HAP-1 (cell line): ENCODE measurements at regions not wholly inside any gene's neighbourhood (a gene's known extent, or its start where the extent isn't known, plus 50 kb on each side); places are given as distances from the start of the nearest gene placed in this dataset.
"Not testable (repeated sequence)": the region's sequence is repeated elsewhere in the genome, so short reads cannot be mapped to it uniquely, and the experiment has no call there.

Source experiments
- DNase-seq, 2 experiments: peaks; one replicate each; pipeline ENCODE4 v3.0.0-alpha.2; 2016 to 2020; ENCODE audit warnings: low spot score in 2 of 2
- H3K27me3 ChIP-seq: fragments of 250-450 bp; sonication (Bioruptor Pico); 2 replicates; pipeline ENCODE4 v1.5.1; 2020; ENCODE audit warnings: low read depth, mild to moderate bottlenecking, moderate library complexity
- H3K36me3 ChIP-seq: fragments of 250-450 bp; sonication (Bioruptor Pico); replicated peaks from 2 replicates; pipeline ENCODE4 v1.5.1; 2020; ENCODE audit warnings: mild to moderate bottlenecking
- H3K4me1 ChIP-seq: fragments of 250-450 bp; sonication (Bioruptor Pico); 2 replicates; pipeline ENCODE4 v1.5.1; 2020; ENCODE audit warnings: mild to moderate bottlenecking
- H3K4me3 ChIP-seq: fragments of 250-450 bp; sonication (Bioruptor Pico); 2 replicates; pipeline ENCODE4 v1.5.1; 2020; ENCODE audit warnings: mild to moderate bottlenecking, moderate library complexity
- H3K9me3 ChIP-seq: fragments of 250-450 bp; sonication (Bioruptor Pico); 2 replicates; pipeline ENCODE4 v1.5.1; 2020; ENCODE audit warnings: mild to moderate bottlenecking, moderate library complexity
- in situ Hi-C: fragments of 300-500 bp; cut with MboI; formaldehyde crosslinking; loops from 3 replicates; pipeline ENCODE4 v1.14.3; 2020; ENCODE audit warnings: low sequenced_read_pairs, inconsistent platforms, mixed read lengths

DNA sequence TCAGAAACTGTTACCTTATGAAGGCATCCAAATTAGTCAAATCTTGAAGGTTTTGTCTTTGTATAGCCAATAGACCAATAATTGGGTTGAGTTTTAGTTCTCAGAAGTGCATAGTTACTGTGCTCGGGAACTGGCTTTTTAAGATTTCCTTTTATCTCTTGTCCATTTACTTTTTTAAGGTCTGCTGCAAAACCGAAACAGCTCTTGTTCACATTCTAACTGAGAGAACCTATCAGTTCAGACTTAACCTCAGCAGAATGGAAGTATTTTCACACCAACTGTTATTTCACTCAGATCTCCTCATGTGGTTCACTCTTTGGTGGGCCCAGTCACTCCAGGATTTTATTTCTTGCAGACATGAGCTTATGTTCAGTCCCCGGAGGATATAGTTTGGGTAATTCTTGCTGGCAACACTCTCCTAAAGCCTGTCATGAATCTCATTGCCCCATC, 55.5 kb downstream of the TPBG start:
- in situ Hi-C loops, result no loop called here
- DNase-seq, result no peak
- H3K4me1 ChIP-seq, result no peaks in the 10 kb centered on the region
- no peaks in the 10 kb centered on the region for H3K9me3 ChIP-seq
- H3K27me3 ChIP-seq, result no peaks in the 10 kb centered on the region
- H3K4me3 ChIP-seq, result no peak overlapping the region
- no peaks in the 10 kb centered on the region for H3K36me3 ChIP-seq

DNA sequence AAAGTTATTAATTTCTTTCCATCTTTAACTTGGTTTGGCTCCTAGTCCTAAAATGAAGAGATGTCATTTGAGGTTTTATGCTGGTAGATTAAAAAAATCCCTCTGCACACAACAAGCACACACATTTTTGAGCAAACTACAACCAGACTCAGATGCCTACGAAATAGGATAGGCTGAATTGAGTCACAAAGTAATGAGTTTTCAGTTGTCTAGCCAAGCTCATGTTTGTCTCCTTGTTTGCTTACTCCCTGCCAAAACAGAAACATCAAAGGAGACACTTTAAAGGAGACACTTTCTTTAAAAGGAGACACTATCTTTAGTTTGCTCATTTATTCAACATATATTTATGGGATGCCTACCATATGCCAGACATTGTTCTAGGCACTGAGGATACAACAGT, 56.2 kb downstream of the TPBG start:
- in situ Hi-C loops, result no loop called here
- no peaks in the 10 kb centered on the region for H3K36me3 ChIP-seq
- H3K27me3 ChIP-seq, result no peaks in the 10 kb centered on the region
- H3K4me3 ChIP-seq, result no peak overlapping the region
- H3K9me3 ChIP-seq, result no peaks in the 10 kb centered on the region
- DNase-seq, result no peak
- H3K4me1 ChIP-seq, result no peaks in the 10 kb centered on the region

GRCh38 chr6:82430611-82431010, 67.0 kb downstream of the TPBG start:
- Histone ChIP-seq H3K36me3 (no peaks in the 10 kb centered on the region), H3K9me3 (no peaks in the 10 kb centered on the region), H3K27me3 (no peaks in the 10 kb centered on the region), H3K4me3 (no peak overlapping the region), H3K4me1 (no peaks in the 10 kb centered on the region)
- no peak for DNase-seq
- in situ Hi-C loops, result no loop called here

- Histone ChIP-seq H3K9me3 (no peaks in the 10 kb centered on the region), H3K4me3 (no peak overlapping the region), H3K27me3 (no peaks in the 10 kb centered on the region), H3K4me1 (no peaks in the 10 kb centered on the region), H3K36me3 (no peaks in the 10 kb centered on the region)
- in situ Hi-C loops, result no loop called here
- DNase-seq, result no peak
These were observed 73.1 kb downstream of the TPBG start for GRCh38 chr6:82436740-82437139.

DNA sequence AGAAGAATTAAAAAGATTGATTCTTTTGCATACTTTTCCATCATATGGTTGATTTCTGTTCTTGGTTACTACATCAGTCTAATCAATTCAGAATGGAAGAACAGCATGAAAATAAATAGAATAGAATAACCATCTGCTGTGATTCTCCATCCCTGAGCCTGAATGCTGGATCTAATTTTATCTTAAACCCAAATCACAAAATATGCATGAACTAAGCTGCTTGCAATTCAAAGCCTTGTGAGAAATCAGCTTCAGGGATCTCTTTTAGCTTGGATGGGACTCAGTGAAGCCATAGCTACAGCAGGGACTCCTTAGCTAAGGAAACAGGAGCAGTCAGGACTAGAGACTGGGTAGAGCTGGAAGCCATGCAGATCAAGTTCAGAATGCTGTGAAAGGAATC, 74.1 kb downstream of the TPBG start:
- H3K36me3 ChIP-seq, result no peaks in the 10 kb centered on the region
- in situ Hi-C loops, result no loop called here
- no peak for DNase-seq
- no peaks in the 10 kb centered on the region for H3K9me3 ChIP-seq
- H3K27me3 ChIP-seq, result no peaks in the 10 kb centered on the region
- no peak overlapping the region for H3K4me3 ChIP-seq
- H3K4me1 ChIP-seq, result no peaks in the 10 kb centered on the region

- in situ Hi-C loops, result no loop called here
- no peaks in the 10 kb centered on the region for H3K27me3 ChIP-seq
- H3K4me1 ChIP-seq, result no peaks in the 10 kb centered on the region
- no peaks in the 10 kb centered on the region for H3K36me3 ChIP-seq
- no peak overlapping the region for H3K4me3 ChIP-seq
- no peaks in the 10 kb centered on the region for H3K9me3 ChIP-seq
- no peak for DNase-seq
These were observed 77.6 kb downstream of the TPBG start for GRCh38 chr6:82441047-82441855.

DNA sequence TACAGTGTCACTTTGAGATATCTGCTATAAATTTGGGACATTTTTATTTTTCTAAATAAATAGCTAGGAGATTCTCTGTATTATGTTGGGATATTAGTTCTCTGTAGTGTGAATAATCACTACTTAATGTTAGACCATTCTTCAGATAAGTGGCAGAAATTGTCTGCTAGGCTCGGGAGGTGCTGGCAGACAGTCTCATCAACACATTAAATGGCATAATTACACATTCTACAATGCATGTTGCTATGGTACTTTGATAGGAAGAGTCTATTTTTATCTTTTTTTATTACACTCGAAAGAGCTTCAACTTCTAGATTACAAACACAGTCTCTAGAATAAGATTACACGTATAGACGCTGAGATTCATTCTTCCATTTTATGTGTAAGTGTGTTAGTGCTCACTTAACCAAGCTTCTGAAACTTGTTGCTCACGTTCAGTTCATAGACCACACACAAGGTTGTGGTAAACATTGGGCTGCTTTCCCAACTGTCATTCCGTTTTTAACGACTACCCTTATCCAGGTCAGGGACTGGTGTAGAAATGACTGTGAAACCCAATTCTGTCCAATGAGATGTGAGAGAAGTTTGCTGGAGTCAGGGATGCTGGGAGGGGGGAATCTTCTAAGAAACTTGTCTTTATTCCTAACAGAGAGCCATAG, 78.6 kb downstream of the TPBG start:
- Histone ChIP-seq H3K4me3 (no peak overlapping the region), H3K27me3 (no peaks in the 10 kb centered on the region), H3K9me3 (no peaks in the 10 kb centered on the region), H3K4me1 (no peaks in the 10 kb centered on the region), H3K36me3 (no peaks in the 10 kb centered on the region)
- in situ Hi-C loops, result no loop called here
- no peak for DNase-seq

GRCh38 chr6:82458147-82458546, 94.5 kb downstream of the TPBG start:
- H3K9me3 ChIP-seq, result no peaks in the 10 kb centered on the region
- no peak overlapping the region for H3K4me3 ChIP-seq
- H3K27me3 ChIP-seq, result no peaks in the 10 kb centered on the region
- no peaks in the 10 kb centered on the region for H3K4me1 ChIP-seq
- no peaks in the 10 kb centered on the region for H3K36me3 ChIP-seq
- no peak for DNase-seq
- in situ Hi-C loops, result no loop called here

DNA sequence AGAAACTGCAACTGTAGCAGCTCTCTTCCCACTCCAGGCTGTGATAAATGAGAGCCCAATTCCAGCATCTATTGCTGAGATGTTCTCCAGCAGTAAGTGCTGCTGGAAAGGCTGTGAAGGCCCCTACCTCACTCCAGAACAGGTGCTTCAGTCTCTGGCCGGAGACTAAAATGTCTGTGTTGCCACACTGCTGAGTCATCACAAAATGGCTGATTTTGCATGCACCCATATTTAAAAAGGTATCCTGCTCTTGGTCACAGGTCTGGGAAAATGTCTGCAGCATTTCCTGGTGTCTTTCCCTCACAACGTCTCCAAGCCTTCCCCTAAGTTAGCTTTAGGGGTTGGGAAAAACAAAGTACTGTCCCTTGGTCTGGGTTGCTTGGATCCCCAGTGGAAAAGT, 95.1 kb downstream of the TPBG start:
- H3K9me3 ChIP-seq, result no peaks in the 10 kb centered on the region
- no peak overlapping the region for H3K4me3 ChIP-seq
- no peaks in the 10 kb centered on the region for H3K27me3 ChIP-seq
- no peak for DNase-seq
- H3K4me1 ChIP-seq, result no peaks in the 10 kb centered on the region
- H3K36me3 ChIP-seq, result no peaks in the 10 kb centered on the region
- in situ Hi-C loops, result no loop called here

GRCh38 chr6:82461536-82461935, 97.9 kb downstream of the TPBG start:
- DNase-seq, result no peak
- H3K9me3 ChIP-seq, result no peaks in the 10 kb centered on the region
- no peaks in the 10 kb centered on the region for H3K36me3 ChIP-seq
- H3K4me3 ChIP-seq, result no peak overlapping the region
- in situ Hi-C loops, result no loop called here
- no peaks in the 10 kb centered on the region for H3K4me1 ChIP-seq
- no peaks in the 10 kb centered on the region for H3K27me3 ChIP-seq

- no peak for DNase-seq
- H3K9me3 ChIP-seq, result no peaks in the 10 kb centered on the region
- no peak overlapping the region for H3K4me3 ChIP-seq
- no peaks in the 10 kb centered on the region for H3K27me3 ChIP-seq
- no peaks in the 10 kb centered on the region for H3K36me3 ChIP-seq
- H3K4me1 ChIP-seq, result no peaks in the 10 kb centered on the region
- in situ Hi-C loops, result no loop called here
These were observed 103.7 kb downstream of the TPBG start for GRCh38 chr6:82467338-82467737.

DNA sequence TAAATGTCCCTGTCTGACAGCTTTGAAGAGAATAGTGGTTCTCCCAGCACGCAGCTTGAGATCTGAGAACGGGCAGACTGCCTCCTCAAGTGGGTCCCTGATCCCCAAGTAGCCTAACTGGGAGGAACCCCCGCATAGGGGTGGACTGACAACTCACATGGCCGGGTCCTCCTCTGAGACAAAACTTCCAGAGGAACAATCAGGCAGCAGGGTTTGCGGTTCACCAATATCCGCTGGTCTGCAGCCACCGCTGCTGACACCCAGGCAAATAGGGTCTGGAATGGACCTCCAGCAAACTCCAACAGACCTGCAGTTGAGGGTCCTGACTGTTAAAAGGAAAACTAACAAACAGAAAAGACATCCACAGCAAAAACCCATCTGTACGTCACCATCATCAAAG, 106.5 kb downstream of the TPBG start:
- H3K27me3 ChIP-seq, DNase-seq, H3K4me3 ChIP-seq, in situ Hi-C loops, H3K4me1 ChIP-seq, H3K36me3 ChIP-seq, H3K9me3 ChIP-seq: not testable (repeated sequence)

DNA sequence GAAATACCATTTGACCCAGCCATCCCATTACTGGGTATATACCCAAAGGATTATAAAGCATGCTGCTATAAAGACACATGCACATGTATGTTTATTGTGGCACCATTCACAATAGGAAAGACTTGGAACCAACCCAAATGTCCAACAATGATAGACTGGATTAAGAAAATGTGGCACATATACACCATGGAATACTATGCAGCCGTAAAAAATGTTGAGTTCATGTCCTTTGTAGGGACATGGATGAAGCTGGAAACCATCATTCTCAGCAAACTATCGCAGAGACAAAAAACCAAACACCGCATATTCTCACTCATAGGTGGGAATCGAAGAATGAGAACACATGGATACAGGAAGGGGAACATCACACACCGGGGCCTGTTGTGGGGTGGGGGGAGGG, 111.5 kb downstream of the TPBG start:
- DNase-seq, in situ Hi-C loops, H3K9me3 ChIP-seq, H3K4me1 ChIP-seq, H3K27me3 ChIP-seq, H3K36me3 ChIP-seq, H3K4me3 ChIP-seq: not testable (repeated sequence)

DNA sequence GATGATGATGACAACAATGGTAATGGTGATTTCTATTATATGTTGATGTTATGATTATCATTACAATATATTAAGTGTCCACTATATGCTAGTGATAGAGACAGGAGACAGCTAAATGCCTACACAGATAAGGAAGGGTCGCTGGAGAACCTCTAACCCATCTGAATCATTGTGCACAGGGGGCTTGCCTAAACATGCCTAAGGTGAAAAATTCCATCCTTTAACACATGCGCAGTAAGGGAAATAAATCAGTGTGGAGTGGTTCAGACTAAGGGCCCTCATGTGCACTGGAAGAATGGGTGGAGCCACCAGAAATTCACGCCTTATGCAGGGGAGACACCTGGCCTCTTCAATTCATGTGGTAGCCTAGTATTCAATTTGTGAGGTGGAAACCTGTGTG, 120.4 kb downstream of the TPBG start:
- in situ Hi-C loops, result no loop called here
- no peak for DNase-seq
- no peak overlapping the region for H3K4me3 ChIP-seq
- no peaks in the 10 kb centered on the region for H3K27me3 ChIP-seq
- no peaks in the 10 kb centered on the region for H3K36me3 ChIP-seq
- peaks cover 11% of the 10 kb centered on the region for H3K9me3 ChIP-seq
- H3K4me1 ChIP-seq, result peaks cover 13% of the 10 kb centered on the region
